GM12874 (cell line): ENCODE measurements at regions not wholly inside any gene's neighbourhood (a gene's known extent, or its start where the extent isn't known, plus 50 kb on each side); places are given as distances from the start of the nearest gene placed in this dataset.

Experiments used
- CTCF ChIP-seq: IDR thresholded peaks from 2 replicates; pipeline ENCODE4 v1.5.1; 2011; ENCODE audit warnings: low read depth, mild to moderate bottlenecking, control low read depth, low read length, moderate library complexity; ENCODE audit not compliant: insufficient read depth

GRCh38 chr4:26034849-26035248 is 120.8 kb downstream of the SMIM20 start:
- no peak for TF ChIP-seq CTCF

GRCh38 chr4:26035921-26036320 is 121.9 kb downstream of the SMIM20 start:
- TF ChIP-seq CTCF: no peak

- no peak for TF ChIP-seq CTCF
These were observed 125.8 kb downstream of the SMIM20 start for GRCh38 chr4:26039639-26040359.

GRCh38 chr4:26044524-26044923 is 130.5 kb downstream of the SMIM20 start:
- no peak for TF ChIP-seq CTCF

GRCh38 chr4:26044983-26045382 is 131.0 kb downstream of the SMIM20 start:
- no peak for TF ChIP-seq CTCF

- no peak for TF ChIP-seq CTCF
These were observed 133.8 kb downstream of the SMIM20 start for GRCh38 chr4:26047795-26048194.

GRCh38 chr4:26048378-26048882 is 134.4 kb downstream of the SMIM20 start:
- no peak for TF ChIP-seq CTCF
